MCF 10A (cell line): ENCODE measurements at regions not wholly inside any gene's neighbourhood (a gene's known extent, or its start where the extent isn't known, plus 50 kb on each side); places are given as distances from the start of the nearest gene placed in this dataset.
A peak's percentile ranks its signal among the peaks of the same experiment; 100 is the strongest.

Source experiments
- BruUV-seq: library from RNA; stranded (reverse); fragments of 400-500 nt; replicated peaks from 2 replicates; lab custom pipeline; 2021; lab: Mats Ljungman, UMichigan
- CTCF ChIA-PET: fragments of 300-600 bp; sonication (Branson Sonifier 250); formaldehyde crosslinking; extraction: SDS; loops from one replicate; lab custom pipeline; 2021; ENCODE audit warnings: antibody characterized with exemption, inconsistent platforms; lab: Yijun Ruan, JAX
- POLR2A ChIA-PET: fragments of 300-600, 350-650 bp; sonication (Branson Sonifier 250); formaldehyde crosslinking; extraction: SDS; loops from one replicate; lab custom pipeline; 2020; ENCODE audit warnings: antibody characterized with exemption, inconsistent platforms; lab: Yijun Ruan, JAX
- DNase-seq: peaks from one replicate; pipeline ENCODE4 v3.0.0-alpha.2; 2018; ENCODE audit not compliant: unreplicated experiment
- H3K27ac Mint-ChIP-seq: one replicate; pipeline ENCODE4 v1.8.0; 2022; ENCODE audit warnings: mild to moderate bottlenecking, low read depth, mixed read lengths; ENCODE audit not compliant: unreplicated experiment
- H3K27me3 Mint-ChIP-seq: one replicate; pipeline ENCODE4 v1.8.0; 2022; ENCODE audit warnings: mixed read lengths; ENCODE audit not compliant: insufficient read depth, unreplicated experiment
- H3K36me3 Mint-ChIP-seq: one replicate; pipeline ENCODE4 v1.8.0; 2022; ENCODE audit warnings: mild to moderate bottlenecking, moderate library complexity, mixed read lengths; ENCODE audit not compliant: insufficient read depth, unreplicated experiment
- H3K4me1 Mint-ChIP-seq: one replicate; pipeline ENCODE4 v1.8.0; 2022; ENCODE audit warnings: mixed read lengths; ENCODE audit not compliant: insufficient read depth, unreplicated experiment
- H3K4me3 Mint-ChIP-seq: one replicate; pipeline ENCODE4 v1.8.0; 2022; ENCODE audit warnings: mild to moderate bottlenecking, moderate library complexity, mixed read lengths; ENCODE audit not compliant: unreplicated experiment
- H3K9me3 Mint-ChIP-seq: one replicate; pipeline ENCODE4 v1.8.0; 2022; ENCODE audit warnings: mixed read lengths; ENCODE audit not compliant: unreplicated experiment
- CTCF ChIP-seq: fragments of 200-600 bp; IDR thresholded peaks from one replicate; pipeline ENCODE4 v1.8.0; 2022; ENCODE audit warnings: antibody characterized with exemption, mild to moderate bottlenecking; ENCODE audit not compliant: unreplicated experiment
- intact Hi-C: fragments of 100-400 bp; cut with micrococcal nuclease; formaldehyde crosslinking; loops from 2 replicates; pipeline ENCODE4 v1.14.1; 2022

- no TSS peak for BruUV-seq
- ChIA-PET POLR2A (no interaction called here), CTCF (interaction anchor here (0.8 kb wide), 1 partner anchor 17 kb away, joined by 4 read pairs; no protein-coding TSS in a partner anchor)
- intact Hi-C loops = no loop called here
- Mint-ChIP-seq H3K4me1 (no peaks in the 10 kb centered on the region), H3K27ac (no peak overlapping the region), H3K36me3 (no peaks in the 10 kb centered on the region), H3K4me3 (no peak overlapping the region), H3K27me3 (no peaks in the 10 kb centered on the region), H3K9me3 (peaks cover 6% of the 10 kb centered on the region)
- DNase-seq = no peak
- TF ChIP-seq CTCF = no peak
Observed at GRCh38 chr17:22692806-22693171, 1000.5 kb downstream of the KCNJ18 start.

GRCh38 chr17:22694362-22695227, 1002.3 kb downstream of the KCNJ18 start:
- peaks cover 21% of the 10 kb centered on the region for H3K9me3 Mint-ChIP-seq
- H3K36me3 Mint-ChIP-seq = no peaks in the 10 kb centered on the region

GRCh38 chr17:22695228-22695619, 1002.9 kb downstream of the KCNJ18 start:
- Mint-ChIP-seq H3K9me3 (peaks cover 21% of the 10 kb centered on the region), H3K27ac (no peak overlapping the region), H3K36me3 (no peaks in the 10 kb centered on the region), H3K4me1 (no peaks in the 10 kb centered on the region), H3K4me3 (no peak overlapping the region), H3K27me3 (no peaks in the 10 kb centered on the region)
- POLR2A ChIA-PET = no interaction called here
- no peak for TF ChIP-seq CTCF
- BruUV-seq = no TSS peak
- intact Hi-C loops = no loop called here
- CTCF ChIA-PET = interaction anchor here (0.7 kb wide), 1 partner anchor 11 kb away, joined by 3 read pairs; no protein-coding TSS in a partner anchor
- DNase-seq = no peak

More at GRCh38 chr17:22694362-22695227, 1002.3 kb downstream of the KCNJ18 start:
- POLR2A ChIA-PET = no interaction called here
- Mint-ChIP-seq H3K4me1 (no peaks in the 10 kb centered on the region), H3K27me3 (no peaks in the 10 kb centered on the region), H3K4me3 (no peak overlapping the region), H3K27ac (no peak overlapping the region)
- no peak for DNase-seq
- BruUV-seq = no TSS peak
- CTCF ChIA-PET = interaction anchor here (0.7 to 0.8 kb wide), 2 partner anchors 10 to 204 kb away, joined by 3 read pairs; no protein-coding TSS in a partner anchor
- TF ChIP-seq CTCF = peak; percentile 19
- intact Hi-C loops = no loop called here

- Mint-ChIP-seq H3K4me1 (no peaks in the 10 kb centered on the region), H3K4me3 (no peak overlapping the region), H3K36me3 (no peaks in the 10 kb centered on the region), H3K27ac (no peak overlapping the region), H3K27me3 (no peaks in the 10 kb centered on the region), H3K9me3 (peaks cover 27% of the 10 kb centered on the region)
- CTCF ChIA-PET = no interaction called here
- no TSS peak for BruUV-seq
- TF ChIP-seq CTCF = no peak
- no peak for DNase-seq
- POLR2A ChIA-PET = no interaction called here
- intact Hi-C loops = no loop called here
Observed at GRCh38 chr17:22703204-22703603, 1010.9 kb downstream of the KCNJ18 start.
